HG02571 (cell line): ENCODE measurements at regions not wholly inside any gene's neighbourhood (a gene's known extent, or its start where the extent isn't known, plus 50 kb on each side); places are given as distances from the start of the nearest gene placed in this dataset.
A peak's percentile ranks its signal among the peaks of the same experiment; 100 is the strongest.

Source experiments
- ATAC-seq: cut with Tn5 transposase; IDR thresholded peaks from one replicate; pipeline ENCODE4 v1.9.1; 2021; ENCODE audit warnings: mild to moderate bottlenecking, moderate library complexity; ENCODE audit not compliant: unreplicated experiment

- ATAC-seq: no peak
Measured at GRCh38 chr10:52915391-52915790, 142.8 kb upstream of the MBL2 start.

GRCh38 chr10:52911163-52911562, 138.6 kb upstream of the MBL2 start:
- ATAC-seq: no peak

- no peak for ATAC-seq
Measured at GRCh38 chr10:52908478-52908877, 135.9 kb upstream of the MBL2 start.

- ATAC-seq: no peak
Measured at GRCh38 chr10:52906046-52906445, 133.5 kb upstream of the MBL2 start.

GRCh38 chr10:52903397-52903938, 130.9 kb upstream of the MBL2 start:
- ATAC-seq: no peak

GRCh38 chr10:52900593-52900992, 128.0 kb upstream of the MBL2 start:
- peak; percentile 61 for ATAC-seq

GRCh38 chr10:52897162-52897561, 124.6 kb upstream of the MBL2 start:
- ATAC-seq: no peak

GRCh38 chr10:52895059-52895458, 122.5 kb upstream of the MBL2 start:
- ATAC-seq: no peak

- ATAC-seq: no peak
Measured at GRCh38 chr10:52890281-52890680, 117.7 kb upstream of the MBL2 start.

- no peak for ATAC-seq
Measured at GRCh38 chr10:52889611-52890010, 117.0 kb upstream of the MBL2 start.

- peak; percentile 94 for ATAC-seq
Measured at GRCh38 chr10:52883996-52884871, 111.7 kb upstream of the MBL2 start.

- no peak for ATAC-seq
Measured at GRCh38 chr10:52879091-52879807, 106.7 kb upstream of the MBL2 start.

- no peak for ATAC-seq
Measured at GRCh38 chr10:52877451-52877850, 104.9 kb upstream of the MBL2 start.

- no peak for ATAC-seq
Measured at GRCh38 chr10:52875336-52875735, 102.8 kb upstream of the MBL2 start.

- ATAC-seq: no peak
Measured at GRCh38 chr10:52874581-52874980, 102.0 kb upstream of the MBL2 start.

GRCh38 chr10:52871191-52871843, 98.7 kb upstream of the MBL2 start:
- no peak for ATAC-seq

GRCh38 chr10:52870562-52870961, 98.0 kb upstream of the MBL2 start:
- ATAC-seq: no peak

GRCh38 chr10:52869864-52870263, 97.3 kb upstream of the MBL2 start:
- no peak for ATAC-seq

- no peak for ATAC-seq
Measured at GRCh38 chr10:52865213-52865612, 92.6 kb upstream of the MBL2 start.

- no peak for ATAC-seq
Measured at GRCh38 chr10:52864201-52865106, 91.9 kb upstream of the MBL2 start.
